Effector memory CD8-positive, alpha-beta T cell (primary cell): ENCODE measurements at regions not wholly inside any gene's neighbourhood (a gene's known extent, or its start where the extent isn't known, plus 50 kb on each side); places are given as distances from the start of the nearest gene placed in this dataset.

Experiments used
- ATAC-seq: fragments of 150-1000 bp; cut with Tn5 transposase; replicated peaks from 2 replicates; pipeline ENCODE4 v1.10.0; 2021; ENCODE audit warnings: mild to moderate bottlenecking, moderate library complexity
- DNase-seq, 3 experiments: peaks; one replicate each; pipeline ENCODE4 v3.0.0; 2021
- H3K27ac Mint-ChIP-seq, 2 donors: one replicate each; pipeline ENCODE4 v1.8.0; 2022; ENCODE audit warnings: mild to moderate bottlenecking in 2 of 2, mixed read lengths in 2 of 2, moderate library complexity in 2 of 2
- H3K27me3 Mint-ChIP-seq, 2 donors: one replicate each; pipeline ENCODE4 v1.8.0; 2022; ENCODE audit warnings: mixed read lengths in 2 of 2
- H3K36me3 Mint-ChIP-seq: one replicate; pipeline ENCODE4 v1.8.0; 2022; ENCODE audit warnings: mild to moderate bottlenecking, moderate library complexity, mixed read lengths; ENCODE audit not compliant: insufficient read depth
- H3K4me1 Mint-ChIP-seq, 2 donors: one replicate each; pipeline ENCODE4 v1.8.0; 2022; ENCODE audit warnings: low read depth in 2 of 2, mixed read lengths in 2 of 2
- H3K4me3 Mint-ChIP-seq, 2 donors: one replicate each; pipeline ENCODE4 v1.8.0; 2022; ENCODE audit warnings: mild to moderate bottlenecking in 2 of 2, mixed read lengths in 2 of 2, moderate library complexity in 2 of 2
- H3K9me3 Mint-ChIP-seq, 2 donors: one replicate each; pipeline ENCODE4 v1.8.0; 2022; ENCODE audit warnings: mixed read lengths in 2 of 2

- Mint-ChIP-seq H3K36me3 (no peaks in the 10 kb centered on the region), H3K4me1 (no peaks in the 10 kb centered on the region), H3K27ac (no peak overlapping the region), H3K27me3 (no peaks in the 10 kb centered on the region), H3K9me3 (peaks cover 1 to 8% of the 10 kb centered on the region in 2 donors), H3K4me3 (no peak overlapping the region)
- ATAC-seq (no peak), DNase-seq (no peak)
Measured at GRCh38 chr18:71784777-71785176, 759.4 kb downstream of the CBLN2 start.

GRCh38 chr18:71760541-71760940 is 783.6 kb downstream of the CBLN2 start:
- no peaks in the 10 kb centered on the region for H3K36me3 Mint-ChIP-seq
- no peak for DNase-seq
- no peak overlapping the region for H3K27ac Mint-ChIP-seq
- peaks cover 0 to 4% of the 10 kb centered on the region in 2 donors for H3K9me3 Mint-ChIP-seq
- no peak for ATAC-seq
- no peaks in the 10 kb centered on the region for H3K27me3 Mint-ChIP-seq
- no peak overlapping the region for H3K4me3 Mint-ChIP-seq
- no peaks in the 10 kb centered on the region for H3K4me1 Mint-ChIP-seq

GRCh38 chr18:71754246-71754645 is 789.9 kb downstream of the CBLN2 start:
- H3K9me3 Mint-ChIP-seq = peaks cover 13 to 22% of the 10 kb centered on the region in 2 donors
- H3K4me1 Mint-ChIP-seq = no peaks in the 10 kb centered on the region
- no peak overlapping the region for H3K4me3 Mint-ChIP-seq
- no peaks in the 10 kb centered on the region for H3K36me3 Mint-ChIP-seq
- H3K27ac Mint-ChIP-seq = no peak overlapping the region
- DNase-seq (no peak), ATAC-seq (no peak)
- no peaks in the 10 kb centered on the region for H3K27me3 Mint-ChIP-seq

GRCh38 chr18:71743634-71744033 is 800.5 kb downstream of the CBLN2 start:
- ATAC-seq (no peak), DNase-seq (no peak)
- Mint-ChIP-seq H3K27ac (no peak overlapping the region), H3K4me1 (no peaks in the 10 kb centered on the region), H3K9me3 (peaks cover 7 to 33% of the 10 kb centered on the region in 2 donors), H3K27me3 (no peaks in the 10 kb centered on the region), H3K36me3 (no peaks in the 10 kb centered on the region), H3K4me3 (no peak overlapping the region)

- Mint-ChIP-seq H3K9me3 (peaks cover 11 to 22% of the 10 kb centered on the region in 2 donors), H3K27ac (no peak overlapping the region), H3K36me3 (no peaks in the 10 kb centered on the region), H3K27me3 (no peaks in the 10 kb centered on the region), H3K4me3 (no peak overlapping the region), H3K4me1 (no peaks in the 10 kb centered on the region)
- ATAC-seq = no peak
- DNase-seq = no peak
Measured at GRCh38 chr18:71729611-71730010, 814.5 kb downstream of the CBLN2 start.

GRCh38 chr18:71727909-71728308 is 816.2 kb downstream of the CBLN2 start:
- DNase-seq = no peak
- peaks cover 9 to 19% of the 10 kb centered on the region in 2 donors for H3K9me3 Mint-ChIP-seq
- no peaks in the 10 kb centered on the region for H3K27me3 Mint-ChIP-seq
- no peak overlapping the region for H3K4me3 Mint-ChIP-seq
- no peaks in the 10 kb centered on the region for H3K36me3 Mint-ChIP-seq
- ATAC-seq = no peak
- no peak overlapping the region for H3K27ac Mint-ChIP-seq
- no peaks in the 10 kb centered on the region for H3K4me1 Mint-ChIP-seq

GRCh38 chr18:71725256-71725655 is 818.9 kb downstream of the CBLN2 start:
- no peaks in the 10 kb centered on the region for H3K27me3 Mint-ChIP-seq
- H3K27ac Mint-ChIP-seq = no peak overlapping the region
- DNase-seq (no peak), ATAC-seq (no peak)
- H3K36me3 Mint-ChIP-seq = no peaks in the 10 kb centered on the region
- H3K9me3 Mint-ChIP-seq = peaks cover 10 to 19% of the 10 kb centered on the region in 2 donors
- no peak overlapping the region for H3K4me3 Mint-ChIP-seq
- no peaks in the 10 kb centered on the region for H3K4me1 Mint-ChIP-seq

GRCh38 chr18:71707985-71708500 is 836.1 kb downstream of the CBLN2 start:
- no peak overlapping the region for H3K27ac Mint-ChIP-seq
- no peak for DNase-seq
- peaks cover 6 to 8% of the 10 kb centered on the region in 2 donors for H3K9me3 Mint-ChIP-seq
- no peaks in the 10 kb centered on the region for H3K27me3 Mint-ChIP-seq
- no peaks in the 10 kb centered on the region for H3K4me1 Mint-ChIP-seq
- no peak for ATAC-seq
- no peaks in the 10 kb centered on the region for H3K36me3 Mint-ChIP-seq
- no peak overlapping the region for H3K4me3 Mint-ChIP-seq

GRCh38 chr18:71707400-71707799 is 836.7 kb downstream of the CBLN2 start:
- Mint-ChIP-seq H3K4me3 (no peak overlapping the region), H3K36me3 (no peaks in the 10 kb centered on the region), H3K27me3 (no peaks in the 10 kb centered on the region), H3K27ac (no peak overlapping the region), H3K9me3 (peaks cover 9% of the 10 kb centered on the region in 2 donors), H3K4me1 (no peaks in the 10 kb centered on the region)
- ATAC-seq = no peak
- DNase-seq = no peak

- no peak for ATAC-seq
- no peaks in the 10 kb centered on the region for H3K4me1 Mint-ChIP-seq
Measured at GRCh38 chr18:71689416-71690160, 854.6 kb downstream of the CBLN2 start.

GRCh38 chr18:71682591-71682990 is 861.6 kb downstream of the CBLN2 start:
- H3K4me1 Mint-ChIP-seq = no peaks in the 10 kb centered on the region
- ATAC-seq (no peak), DNase-seq (no peak)
- no peaks in the 10 kb centered on the region for H3K27me3 Mint-ChIP-seq
- no peak overlapping the region for H3K4me3 Mint-ChIP-seq
- no peaks in the 10 kb centered on the region for H3K36me3 Mint-ChIP-seq
- H3K9me3 Mint-ChIP-seq = peaks cover 13 to 18% of the 10 kb centered on the region in 2 donors
- no peak overlapping the region for H3K27ac Mint-ChIP-seq

More at GRCh38 chr18:71689416-71690160, 854.6 kb downstream of the CBLN2 start:
- Mint-ChIP-seq H3K4me3 (no peak overlapping the region), H3K27me3 (no peaks in the 10 kb centered on the region), H3K36me3 (no peaks in the 10 kb centered on the region), H3K9me3 (peaks cover 0 to 6% of the 10 kb centered on the region in 2 donors), H3K27ac (no peak overlapping the region)
- DNase-seq = no peak

- H3K27me3 Mint-ChIP-seq = no peaks in the 10 kb centered on the region
- H3K27ac Mint-ChIP-seq = no peak overlapping the region
- no peaks in the 10 kb centered on the region for H3K4me1 Mint-ChIP-seq
- ATAC-seq = no peak
- no peak overlapping the region for H3K4me3 Mint-ChIP-seq
- no peaks in the 10 kb centered on the region for H3K36me3 Mint-ChIP-seq
- DNase-seq = no peak
- H3K9me3 Mint-ChIP-seq = peaks cover 9 to 13% of the 10 kb centered on the region in 2 donors
Measured at GRCh38 chr18:71678144-71678543, 866.0 kb downstream of the CBLN2 start.

- Mint-ChIP-seq H3K27me3 (no peaks in the 10 kb centered on the region), H3K9me3 (peaks cover 4 to 8% of the 10 kb centered on the region in 2 donors), H3K27ac (no peak overlapping the region), H3K4me1 (no peaks in the 10 kb centered on the region), H3K36me3 (no peaks in the 10 kb centered on the region), H3K4me3 (no peak overlapping the region)
- ATAC-seq (no peak), DNase-seq (no peak)
Measured at GRCh38 chr18:71673954-71674353, 870.2 kb downstream of the CBLN2 start.

GRCh38 chr18:71673498-71673897 is 870.6 kb downstream of the CBLN2 start:
- DNase-seq (no peak), ATAC-seq (no peak)
- Mint-ChIP-seq H3K9me3 (peaks cover 4 to 5% of the 10 kb centered on the region in 2 donors), H3K4me1 (no peaks in the 10 kb centered on the region), H3K4me3 (no peak overlapping the region), H3K27ac (no peak overlapping the region), H3K27me3 (no peaks in the 10 kb centered on the region), H3K36me3 (no peaks in the 10 kb centered on the region)
